DOHH2 (cell line): ENCODE measurements at regions not wholly inside any gene's neighbourhood (a gene's known extent, or its start where the extent isn't known, plus 50 kb on each side); places are given as distances from the start of the nearest gene placed in this dataset.

Source experiments
- H3F3A ChIP-seq: fragments of 200-600 bp; sonication (generic), shearing (Covaris generic); 2 replicates; pipeline ENCODE4 v1.6.0; 2016; ENCODE audit warnings: antibody characterized with exemption, mild to moderate bottlenecking; ENCODE audit not compliant: control insufficient read depth, insufficient read depth
- H3K27ac ChIP-seq: fragments of 200-600 bp; sonication (generic); 2 replicates; pipeline ENCODE4 v1.5.1; 2014; ENCODE audit warnings: low read depth, mild to moderate bottlenecking, low read length, moderate library complexity
- H3K27me3 ChIP-seq: fragments of 200-600 bp; sonication (generic); 2 replicates; pipeline ENCODE4 v1.6.1; 2014; ENCODE audit warnings: mild to moderate bottlenecking, low read length, mixed read lengths; ENCODE audit not compliant: control insufficient read depth
- H3K36me3 ChIP-seq: fragments of 200-600 bp; sonication (generic); 2 replicates; pipeline ENCODE4 v1.6.1; 2014; ENCODE audit warnings: mild to moderate bottlenecking, low read length, moderate library complexity, mixed read lengths; ENCODE audit not compliant: control insufficient read depth
- H3K4me1 ChIP-seq: fragments of 200-600 bp; sonication (generic); 2 replicates; pipeline ENCODE4 v1.6.1; 2014; ENCODE audit warnings: mild to moderate bottlenecking, low read length, mixed read lengths; ENCODE audit not compliant: control insufficient read depth
- H3K4me2 ChIP-seq: fragments of 200-600 bp; sonication (generic); 2 replicates; pipeline ENCODE4 v1.6.0; 2014; ENCODE audit warnings: mild to moderate bottlenecking, low read length, moderate library complexity
- H3K4me3 ChIP-seq: fragments of 200-600 bp; sonication (generic); 2 replicates; pipeline ENCODE4 v1.5.1; 2014; ENCODE audit warnings: mild to moderate bottlenecking, low read length, mixed read lengths
- H3K79me2 ChIP-seq: fragments of 200-600 bp; sonication (generic); 2 replicates; pipeline ENCODE4 v1.6.1; 2014; ENCODE audit warnings: mild to moderate bottlenecking, low read length, mixed read lengths; ENCODE audit not compliant: control insufficient read depth
- H3K9me2 ChIP-seq: fragments of 200-600 bp; sonication (generic); replicated peaks from 2 replicates; pipeline ENCODE4 v1.6.1; 2014; ENCODE audit warnings: mild to moderate bottlenecking, low read length, mixed read lengths; ENCODE audit not compliant: control insufficient read depth
- H3K9me3 ChIP-seq: fragments of 200-600 bp; sonication (generic); 2 replicates; pipeline ENCODE4 v1.6.1; 2014; ENCODE audit warnings: antibody characterized with exemption, low read length, mixed read lengths; ENCODE audit not compliant: control insufficient read depth, insufficient read depth
- H4K20me1 ChIP-seq: fragments of 200-600 bp; sonication (generic); 2 replicates; pipeline ENCODE4 v1.6.0; 2014; ENCODE audit warnings: low read depth, mild to moderate bottlenecking, antibody characterized with exemption, low read length, moderate library complexity; ENCODE audit not compliant: control insufficient read depth, insufficient read depth
- EZH2phosphoT487 ChIP-seq: fragments of 200-600 bp; sonication (generic); IDR thresholded peaks from 2 replicates; pipeline ENCODE4 v1.6.1; 2017; ENCODE audit warnings: borderline replicate concordance, mild to moderate bottlenecking, antibody characterized with exemption, low read length, moderate library complexity, mixed read lengths
- TF ChIP-seq, protein P1 (sequence below): fragments of 200-600 bp; sonication (generic); IDR thresholded peaks from one replicate; pipeline ENCODE4 v1.5.1; 2014; ENCODE audit warnings: antibody characterized with exemption, mild to moderate bottlenecking, low read depth, low read length; ENCODE audit not compliant: poor library complexity, severe bottlenecking

DNA sequence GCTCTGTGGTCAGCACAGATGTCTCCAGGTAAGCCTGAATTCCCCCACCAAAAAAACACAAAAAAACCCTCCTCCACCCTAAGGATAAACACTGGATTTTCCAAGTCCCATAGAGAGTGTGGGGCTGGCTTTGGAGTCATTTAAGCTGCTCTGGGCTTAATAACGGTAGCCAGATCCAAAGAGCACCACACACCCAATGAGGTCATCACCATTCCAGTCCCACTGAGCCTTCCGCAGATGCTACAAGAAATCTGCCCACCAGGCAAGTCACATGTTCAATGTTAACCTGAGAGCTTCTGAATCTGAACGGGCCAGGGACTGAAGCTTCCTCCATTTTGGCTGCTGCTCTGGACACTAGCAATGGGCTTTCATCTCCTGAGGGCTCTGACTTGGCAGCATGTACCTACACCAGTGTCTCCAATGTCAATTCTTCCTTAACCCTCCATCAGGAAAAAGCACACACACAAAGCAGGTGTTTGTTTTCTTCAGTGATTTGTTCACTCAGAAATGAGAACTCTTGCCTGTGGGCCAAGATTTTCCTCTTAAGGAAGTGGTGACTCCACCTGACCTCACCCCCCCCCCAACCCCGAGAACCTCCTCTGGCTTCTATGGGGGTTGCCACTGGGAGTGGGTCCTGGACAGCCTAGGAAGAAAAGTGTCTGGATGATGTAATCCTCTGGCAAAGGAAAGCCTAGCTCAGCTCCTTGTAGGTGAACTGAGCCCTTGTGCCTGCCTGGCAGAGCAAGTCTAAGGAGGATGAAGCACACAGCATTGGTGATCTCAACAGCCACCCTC lies 220.1 kb downstream of the FOXL1 start:
- no peaks in the 10 kb centered on the region for H3K36me3 ChIP-seq
- TF ChIP-seq EZH2phosphoT487, result no peak
- TF ChIP-seq, protein P1, sequence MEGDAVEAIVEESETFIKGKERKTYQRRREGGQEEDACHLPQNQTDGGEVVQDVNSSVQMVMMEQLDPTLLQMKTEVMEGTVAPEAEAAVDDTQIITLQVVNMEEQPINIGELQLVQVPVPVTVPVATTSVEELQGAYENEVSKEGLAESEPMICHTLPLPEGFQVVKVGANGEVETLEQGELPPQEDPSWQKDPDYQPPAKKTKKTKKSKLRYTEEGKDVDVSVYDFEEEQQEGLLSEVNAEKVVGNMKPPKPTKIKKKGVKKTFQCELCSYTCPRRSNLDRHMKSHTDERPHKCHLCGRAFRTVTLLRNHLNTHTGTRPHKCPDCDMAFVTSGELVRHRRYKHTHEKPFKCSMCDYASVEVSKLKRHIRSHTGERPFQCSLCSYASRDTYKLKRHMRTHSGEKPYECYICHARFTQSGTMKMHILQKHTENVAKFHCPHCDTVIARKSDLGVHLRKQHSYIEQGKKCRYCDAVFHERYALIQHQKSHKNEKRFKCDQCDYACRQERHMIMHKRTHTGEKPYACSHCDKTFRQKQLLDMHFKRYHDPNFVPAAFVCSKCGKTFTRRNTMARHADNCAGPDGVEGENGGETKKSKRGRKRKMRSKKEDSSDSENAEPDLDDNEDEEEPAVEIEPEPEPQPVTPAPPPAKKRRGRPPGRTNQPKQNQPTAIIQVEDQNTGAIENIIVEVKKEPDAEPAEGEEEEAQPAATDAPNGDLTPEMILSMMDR, result no peak
- H3K4me2 ChIP-seq, result no peak overlapping the region
- H3K27ac ChIP-seq, result no peak overlapping the region
- H3K9me3 ChIP-seq, result no peaks in the 10 kb centered on the region
- H4K20me1 ChIP-seq, result no peaks in the 10 kb centered on the region
- H3K9me2 ChIP-seq, result no peaks in the 10 kb centered on the region
- H3K4me1 ChIP-seq, result no peaks in the 10 kb centered on the region
- H3K27me3 ChIP-seq, result peaks cover 9% of the 10 kb centered on the region; the same call in 1 of the 2 replicates
- H3F3A ChIP-seq, result no peaks in the 10 kb centered on the region
- no peaks in the 10 kb centered on the region for H3K79me2 ChIP-seq
- H3K4me3 ChIP-seq, result no peak overlapping the region

DNA sequence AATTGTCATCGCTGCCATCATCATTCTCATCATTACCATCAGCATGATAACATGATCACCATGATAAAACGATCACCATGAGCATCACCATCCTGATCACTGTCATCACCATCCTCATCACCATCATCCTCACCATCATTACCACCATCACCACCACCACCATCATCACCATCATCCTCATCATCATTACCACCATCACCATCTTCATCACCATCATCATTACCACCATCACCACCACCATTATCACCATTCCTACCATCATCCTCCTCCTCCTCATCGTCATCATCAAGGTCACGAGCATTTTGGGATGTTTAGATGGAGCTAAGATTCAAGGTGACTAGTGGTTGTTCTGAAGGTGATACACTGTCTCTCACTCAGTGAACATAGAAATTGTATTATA lies 221.0 kb downstream of the FOXL1 start:
- Histone ChIP-seq H3K27ac (no peak overlapping the region), H3K4me2 (no peak overlapping the region), H3K27me3 (peaks cover 9% of the 10 kb centered on the region; the same call in 1 of the 2 replicates)

DNA sequence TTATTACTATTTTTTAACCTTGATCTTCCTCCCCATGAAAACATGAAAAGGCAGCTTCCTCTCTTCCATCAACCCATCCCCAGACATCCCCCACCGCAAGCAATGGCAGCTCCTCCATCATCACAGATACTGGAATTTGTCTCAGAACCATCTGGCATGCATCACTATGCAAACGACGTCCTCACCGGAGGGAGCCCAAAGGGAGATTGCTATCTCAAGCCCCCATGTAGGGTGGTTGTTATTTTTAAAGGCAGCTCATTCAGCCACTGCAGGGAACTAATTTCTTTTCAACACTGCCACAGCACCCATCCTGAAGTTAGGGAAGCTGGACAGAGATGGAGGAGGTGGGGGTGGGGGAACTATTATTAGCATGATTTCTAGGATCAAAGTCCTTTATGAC lies 222.5 kb downstream of the FOXL1 start:
- Histone ChIP-seq H3K9me2 (no peaks in the 10 kb centered on the region), H3K79me2 (no peaks in the 10 kb centered on the region), H3F3A (no peaks in the 10 kb centered on the region), H3K4me2 (no peak overlapping the region), H3K27ac (no peak overlapping the region), H3K4me3 (no peak overlapping the region), H3K27me3 (peaks cover 9% of the 10 kb centered on the region; the same call in 1 of the 2 replicates), H4K20me1 (no peaks in the 10 kb centered on the region), H3K36me3 (no peaks in the 10 kb centered on the region), H3K9me3 (no peaks in the 10 kb centered on the region), H3K4me1 (no peaks in the 10 kb centered on the region)
- no peak for TF ChIP-seq EZH2phosphoT487
- TF ChIP-seq, protein P1, result no peak

More for the DNA sequence above, 221.0 kb downstream of the FOXL1 start:
- Histone ChIP-seq H3K9me2 (no peaks in the 10 kb centered on the region), H3K4me1 (no peaks in the 10 kb centered on the region), H3K9me3 (no peaks in the 10 kb centered on the region), H4K20me1 (no peaks in the 10 kb centered on the region), H3K36me3 (no peaks in the 10 kb centered on the region), H3K79me2 (no peaks in the 10 kb centered on the region), H3F3A (no peaks in the 10 kb centered on the region), H3K4me3 (no peak overlapping the region)
- TF ChIP-seq, protein P1, result no peak
- TF ChIP-seq EZH2phosphoT487, result no peak
